ENCODE measurements at regions not wholly inside any gene's neighbourhood (a gene's known extent, or its start where the extent isn't known, plus 50 kb on each side); places are given as distances from the start of the nearest gene placed in this dataset.

DNA sequence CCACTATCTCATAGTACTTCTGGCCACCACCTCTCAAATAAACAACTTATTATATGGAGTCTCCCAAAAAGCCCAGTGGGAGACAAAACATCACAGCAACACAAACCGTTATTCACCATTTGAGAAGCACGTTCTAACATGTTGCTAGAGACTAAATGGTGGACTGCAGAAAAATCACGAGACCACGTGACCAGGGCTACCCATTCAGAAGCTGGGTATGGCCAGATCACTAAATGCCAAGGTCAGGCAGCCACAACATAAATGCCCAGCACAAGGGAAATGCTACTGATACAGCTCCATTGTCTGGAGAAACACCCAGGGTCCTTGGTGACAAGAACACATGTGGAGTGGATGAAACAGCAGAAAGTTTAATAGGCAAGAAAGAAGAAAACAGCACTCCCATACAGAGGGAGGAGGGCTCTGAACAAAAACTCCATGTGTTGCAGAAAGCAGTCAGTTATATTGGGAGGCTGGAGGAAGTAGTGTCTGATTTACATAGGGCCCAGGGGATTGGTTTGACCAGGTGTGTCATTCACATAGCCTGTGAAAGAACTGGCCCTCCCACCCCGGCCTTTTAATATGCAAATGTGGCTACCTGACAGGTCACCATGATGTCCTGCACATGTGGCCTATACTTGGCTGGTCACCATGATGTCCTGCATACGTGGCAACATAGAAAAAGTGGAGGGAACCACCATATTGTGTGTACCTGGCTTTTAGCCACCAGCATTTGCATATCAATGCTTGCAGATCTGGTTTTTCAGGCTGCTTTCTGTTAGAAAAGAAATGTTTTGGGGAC lies 97.2 kb downstream of the TRIM36 start:
- DNase-seq, result no peak

DNA sequence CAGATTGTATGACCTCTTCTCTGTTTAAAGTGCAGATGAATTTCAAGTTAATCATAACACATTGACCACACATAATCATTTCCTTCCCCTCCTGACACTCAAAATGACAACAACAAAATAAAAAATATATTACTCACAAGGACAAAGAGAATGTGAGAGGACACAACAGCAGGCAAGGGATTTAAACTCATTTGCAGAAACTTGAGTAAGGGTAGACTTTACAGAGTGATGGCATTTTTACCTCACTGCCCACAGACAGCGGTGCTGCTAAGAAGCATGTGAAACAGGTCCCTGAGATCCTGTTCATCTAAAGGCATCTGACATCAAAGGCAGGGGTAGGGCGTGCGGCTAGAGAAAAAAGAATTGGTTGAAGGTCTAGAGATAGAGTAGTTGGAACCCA lies 99.0 kb downstream of the TRIM36 start:
- DNase-seq, result no peak

DNA sequence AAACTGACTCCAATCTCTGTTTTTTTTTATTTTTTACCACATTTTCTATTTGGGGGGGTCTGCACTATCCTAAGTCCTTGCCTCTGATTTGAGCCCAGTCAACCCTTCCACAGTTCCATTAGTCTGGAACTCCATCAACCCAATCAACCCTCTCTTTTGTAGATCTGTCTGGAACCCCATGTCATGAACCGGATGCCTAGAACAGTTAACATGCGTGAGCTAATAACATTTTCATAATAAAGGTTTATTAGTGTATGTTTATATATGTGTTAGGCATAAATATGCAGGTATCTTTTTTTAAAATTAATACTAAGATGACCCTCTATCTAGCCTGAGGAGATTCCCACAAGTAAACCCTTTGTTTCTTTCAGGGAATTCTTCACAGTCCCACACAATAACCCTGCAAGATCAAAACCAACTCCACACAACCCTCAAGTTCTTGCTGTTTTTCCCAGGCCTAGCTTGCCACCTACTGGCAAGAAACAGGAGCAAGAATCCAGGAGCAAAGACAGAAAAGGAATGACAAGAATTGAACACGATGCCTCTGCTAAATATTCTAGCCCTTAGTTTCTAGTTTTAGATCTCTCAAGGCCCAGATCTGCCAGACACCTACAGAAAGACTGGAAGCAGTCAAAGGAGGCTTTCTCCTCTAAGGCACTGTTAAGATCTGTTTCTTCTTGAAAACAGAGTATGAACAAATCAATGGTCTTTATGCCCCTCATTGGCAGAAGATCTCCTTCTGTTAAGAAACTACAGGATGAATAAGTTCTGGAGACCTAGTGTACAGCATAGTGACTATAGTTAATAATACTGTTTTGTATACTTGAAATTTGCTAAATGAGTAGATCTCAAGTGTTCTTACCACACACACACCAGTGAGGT lies 100.4 kb downstream of the TRIM36 start:
- DNase-seq, result peak; percentile 1

DNA sequence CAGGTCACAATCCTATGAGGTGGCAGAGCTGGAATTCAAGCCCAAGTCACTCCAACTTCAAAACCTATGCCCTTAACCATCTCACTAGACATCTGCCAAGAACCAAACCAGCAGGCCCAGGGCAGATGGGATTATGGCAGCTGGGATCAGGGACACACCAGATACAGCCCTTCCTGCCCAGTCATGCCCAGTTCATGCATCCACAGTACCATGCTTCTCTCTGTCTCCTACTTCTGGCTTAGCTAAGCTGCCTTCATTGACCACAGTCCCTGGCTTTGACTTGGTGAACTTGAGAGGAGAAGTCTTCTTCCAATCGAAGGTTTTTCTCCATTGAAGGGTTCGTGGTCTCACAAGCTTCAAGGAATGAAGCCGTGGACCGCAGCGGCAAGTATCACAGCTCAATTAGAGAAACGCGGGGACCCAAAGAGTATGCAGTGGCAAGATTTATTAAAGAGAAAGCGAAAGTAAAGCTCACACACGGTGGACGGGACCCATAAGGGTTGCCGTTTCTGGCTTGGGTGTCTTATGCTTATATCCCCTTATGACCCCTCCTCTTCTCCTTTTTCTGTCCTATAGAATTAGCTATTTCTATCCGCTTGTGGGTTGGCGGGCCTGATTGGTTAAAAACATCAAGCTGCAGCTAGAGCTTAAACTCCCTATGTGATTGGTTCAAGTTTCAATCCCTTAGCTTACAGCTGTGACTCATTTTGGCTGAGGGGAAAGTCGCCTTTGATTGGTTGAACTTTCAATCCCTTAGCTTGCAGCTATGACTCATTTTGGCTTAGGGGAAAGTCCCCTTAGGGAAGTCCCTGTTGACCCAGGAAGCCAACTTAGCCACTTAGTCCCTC lies 101.2 kb downstream of the TRIM36 start:
- no peak for DNase-seq

DNA sequence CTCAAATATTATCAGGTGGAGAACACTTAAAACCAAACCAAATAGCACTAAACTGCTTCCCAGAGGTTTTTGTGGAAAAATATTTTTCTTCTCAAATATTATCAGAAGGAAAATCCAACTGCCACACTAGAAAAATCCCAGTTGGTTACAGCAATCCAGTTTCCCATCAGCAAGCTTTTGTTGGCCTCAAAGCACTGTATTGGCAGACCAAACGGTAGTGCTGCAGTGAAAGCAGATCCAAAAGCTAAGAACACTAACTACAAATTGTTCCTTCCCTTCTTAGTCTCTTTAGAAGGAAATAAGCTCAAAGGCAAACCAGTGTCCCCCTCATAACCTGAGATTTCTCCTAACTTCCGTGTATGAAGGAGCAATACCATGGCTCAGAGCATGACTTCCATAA lies 105.3 kb downstream of the TRIM36 start:
- DNase-seq, result no peak

DNA sequence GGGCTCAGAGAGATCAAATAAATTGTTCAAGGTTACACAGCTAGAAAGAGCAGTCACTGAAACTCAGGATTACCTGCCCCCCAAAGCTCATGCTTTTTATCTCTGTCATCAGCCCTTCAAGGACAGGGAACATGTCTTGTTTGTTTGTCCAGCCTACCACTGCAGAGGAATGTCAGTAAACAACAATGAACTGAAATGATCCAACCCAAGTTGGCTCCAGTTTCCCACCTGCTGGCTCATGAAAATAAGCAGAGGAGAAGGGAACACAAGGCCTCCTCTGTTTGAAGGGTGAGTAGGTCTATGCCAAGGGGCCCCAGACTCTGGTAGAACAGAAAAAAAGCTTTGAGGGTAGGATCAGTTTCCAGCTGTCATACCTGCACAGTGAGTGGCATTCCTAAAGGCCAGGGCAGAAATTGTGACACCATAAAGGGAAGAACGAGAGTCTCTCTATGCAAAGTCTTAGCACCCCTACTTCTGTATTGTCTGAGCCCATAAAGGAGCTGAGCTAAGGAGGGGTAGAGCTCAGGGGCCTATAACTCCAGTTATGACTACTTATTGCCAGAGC lies 115.2 kb downstream of the TRIM36 start:
- DNase-seq, result no peak

DNA sequence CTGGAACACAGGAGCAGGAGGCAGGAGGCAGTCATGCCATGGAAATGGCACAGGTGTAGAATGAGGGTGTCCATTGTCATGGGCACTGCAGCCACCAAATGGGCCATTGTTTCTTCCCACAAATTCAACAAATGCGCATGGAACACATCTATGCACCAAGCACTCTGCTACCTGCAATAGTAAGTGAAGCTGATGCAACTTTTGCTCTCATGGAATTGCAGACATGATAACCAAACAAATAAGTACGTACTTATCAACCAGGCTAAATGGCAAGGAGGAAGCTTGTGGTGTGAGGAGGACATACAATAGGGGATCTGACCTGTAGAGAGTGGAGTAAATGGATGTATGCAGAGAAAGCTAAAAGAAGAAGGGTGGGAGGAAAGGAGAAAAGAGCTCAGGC lies 116.8 kb downstream of the TRIM36 start:
- DNase-seq, result no peak

DNA sequence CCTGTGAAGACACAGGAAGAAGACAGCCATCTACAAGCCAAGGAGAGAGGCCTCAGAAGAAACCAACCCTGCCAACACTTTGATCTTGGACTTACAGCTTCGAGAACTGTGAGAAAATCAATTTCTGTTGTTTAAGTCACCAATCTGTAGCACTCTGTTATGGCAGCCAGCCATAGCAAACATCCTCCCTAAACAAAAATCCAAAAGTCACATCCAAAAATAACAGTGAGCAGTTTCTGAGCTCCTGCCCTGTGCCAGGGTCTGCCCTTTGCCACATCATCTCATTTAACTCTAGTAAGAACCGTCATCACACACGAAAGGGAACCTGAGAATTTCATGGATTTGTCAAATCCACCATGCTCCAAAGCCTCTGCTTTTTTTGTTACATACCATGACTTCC lies 118.8 kb downstream of the TRIM36 start:
- no peak for DNase-seq

DNA sequence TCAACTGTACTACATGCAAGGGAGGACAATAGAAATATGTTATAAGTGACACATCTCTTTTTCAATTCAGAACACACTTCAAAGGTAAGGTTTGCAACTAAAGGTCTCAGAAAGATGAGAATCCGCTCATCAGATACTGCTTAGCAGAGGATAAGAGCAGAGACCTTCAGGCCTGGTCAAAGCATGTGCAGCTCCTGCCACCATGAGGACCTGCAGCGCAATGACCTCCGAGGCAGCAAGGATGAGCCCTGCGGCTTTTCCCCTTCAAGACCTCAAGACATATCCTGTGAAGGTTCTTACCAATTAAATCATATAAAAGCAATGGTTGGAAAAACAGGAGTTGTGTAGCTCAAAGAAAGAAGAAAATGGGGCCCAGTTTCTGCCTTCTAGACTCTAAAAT lies 135.8 kb downstream of the TRIM36 start:
- DNase-seq, result no peak

DNA sequence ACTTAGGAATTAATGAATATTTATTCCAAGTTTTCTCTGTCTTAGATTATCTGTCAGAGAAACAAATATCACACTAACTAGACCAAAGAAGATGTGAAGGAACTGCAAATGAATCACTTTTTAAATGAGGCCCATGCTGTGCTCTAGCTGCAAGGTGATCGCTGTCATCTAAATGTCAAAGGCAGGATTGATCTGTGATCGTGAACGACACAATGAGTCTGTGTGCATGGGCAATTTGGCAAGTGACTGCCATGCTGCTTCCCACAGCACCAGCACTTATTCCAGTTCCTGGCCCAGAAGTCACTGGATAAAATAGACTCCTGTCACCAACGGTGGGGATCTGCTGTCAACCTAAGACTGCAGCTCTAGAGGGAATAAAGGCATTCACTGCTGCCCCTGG lies 141.2 kb downstream of the TRIM36 start:
- DNase-seq, result no peak

DNA sequence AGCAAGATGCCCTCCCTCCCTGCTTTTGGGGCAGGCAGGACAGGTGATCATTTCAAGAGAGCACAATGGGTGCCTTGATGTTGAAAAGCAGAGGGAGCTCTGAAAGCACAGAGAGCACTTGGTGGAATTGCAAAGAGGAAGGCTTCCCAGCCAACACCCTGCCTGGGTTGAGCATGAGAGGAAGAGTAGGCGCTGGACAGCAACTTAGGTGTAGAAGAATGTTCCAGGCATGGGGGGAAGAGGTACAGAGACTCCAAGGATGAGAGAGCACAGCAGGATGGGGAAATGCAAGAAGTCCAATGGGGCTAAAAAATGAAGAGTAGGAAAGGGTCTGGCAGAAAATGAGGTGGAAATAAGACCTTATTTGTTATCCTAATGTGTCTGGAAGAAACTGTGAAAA lies 144.8 kb downstream of the TRIM36 start:
- DNase-seq, result no peak

DNA sequence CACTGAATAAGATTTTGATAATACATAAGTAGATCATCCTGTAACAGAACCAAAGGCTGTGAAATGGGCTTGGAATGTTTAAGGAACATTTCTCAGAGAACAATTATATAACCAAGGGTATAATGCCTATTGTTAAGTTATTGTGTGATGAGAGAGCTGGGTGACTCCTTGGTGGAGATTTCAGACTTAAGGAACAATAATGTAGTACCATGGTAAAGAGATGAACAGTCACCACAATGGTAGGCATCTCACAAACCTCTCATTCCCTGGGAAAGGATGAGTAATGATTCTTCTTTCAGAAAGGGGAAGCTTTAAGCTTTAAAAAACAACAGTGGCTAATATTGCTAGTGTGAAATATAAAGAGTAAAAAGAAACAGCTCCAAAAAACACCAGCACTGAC lies 147.4 kb downstream of the TRIM36 start:
- no peak for DNase-seq

DNA sequence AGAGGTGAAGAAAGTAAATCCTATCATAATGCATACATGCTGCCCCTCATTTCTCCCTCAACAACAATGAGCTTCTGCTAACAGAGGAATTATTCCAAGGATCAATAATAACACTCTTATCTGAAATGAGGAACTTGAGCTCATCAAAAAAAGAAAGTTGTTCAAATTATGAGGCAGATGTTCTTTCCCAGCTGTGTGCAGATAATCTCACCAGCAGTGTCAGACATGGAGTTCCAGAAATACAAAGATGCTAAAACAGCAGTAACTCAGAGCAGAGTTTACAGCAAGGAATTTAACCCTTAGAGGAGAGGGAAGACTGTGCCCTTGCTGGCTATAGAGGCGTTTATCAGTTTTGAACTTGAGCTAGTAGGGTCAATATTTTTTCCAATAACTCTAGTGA lies 153.1 kb downstream of the TRIM36 start:
- no peak for DNase-seq

DNA sequence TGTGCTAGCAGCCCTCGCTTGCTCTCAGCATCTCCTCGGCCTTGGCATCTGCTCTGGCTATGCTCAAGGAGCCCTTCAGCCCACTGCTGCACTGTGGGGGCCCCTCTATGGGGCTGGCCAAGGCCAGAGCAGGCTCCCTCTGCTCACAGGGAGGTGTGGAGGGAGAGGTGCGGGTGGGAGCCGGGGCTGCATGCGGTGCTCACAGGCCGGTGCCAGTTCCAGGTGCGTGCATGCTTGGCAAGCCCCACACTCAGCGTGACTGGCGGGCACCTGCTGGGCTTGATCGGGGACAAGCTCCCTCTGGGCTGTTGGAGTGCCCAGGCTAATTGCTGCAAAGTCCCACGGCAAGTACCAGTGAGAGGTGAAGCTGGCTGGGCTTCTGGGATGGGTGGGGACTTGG lies 170.5 kb downstream of the TRIM36 start:
- no peak for DNase-seq

DNA sequence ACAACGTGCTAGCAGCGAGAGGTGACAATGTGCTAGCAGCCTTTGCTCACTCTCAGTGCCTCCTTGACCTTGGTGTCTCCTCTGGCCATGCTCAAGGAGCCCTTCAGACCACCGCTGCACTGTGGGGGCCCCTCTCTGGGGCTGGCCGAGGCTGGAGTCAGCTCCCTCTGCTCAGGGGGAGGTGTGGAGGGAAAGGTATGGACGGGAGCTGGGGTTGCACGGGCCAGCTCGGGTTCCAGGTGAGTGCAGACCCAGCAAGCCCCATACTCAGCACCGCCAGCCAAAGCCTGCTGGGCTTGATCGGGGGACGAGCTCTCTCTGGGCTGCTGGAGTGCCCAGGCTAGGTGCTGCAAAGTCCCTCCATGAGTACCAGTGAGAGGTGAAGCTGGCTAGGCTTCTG lies 180.2 kb downstream of the TRIM36 start:
- DNase-seq, result no peak

DNA sequence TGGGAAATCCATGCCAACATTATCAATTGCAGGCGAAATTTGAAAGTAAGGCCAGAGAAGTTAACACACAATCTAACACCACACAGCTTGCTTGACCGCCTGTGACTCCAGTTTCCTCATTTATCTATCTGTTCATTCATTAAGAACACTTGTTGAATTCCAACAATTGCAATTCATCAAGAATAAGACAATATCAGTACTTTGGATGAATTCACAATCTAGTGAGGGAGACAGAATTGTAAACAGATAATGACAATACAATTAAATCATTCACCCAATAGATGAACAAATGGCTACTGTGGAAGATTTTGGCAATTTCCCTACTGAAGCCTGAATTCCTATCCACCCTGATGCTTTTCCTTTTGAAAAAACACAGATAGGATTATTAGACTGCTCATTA lies 181.6 kb downstream of the TRIM36 start:
- DNase-seq, result no peak

DNA sequence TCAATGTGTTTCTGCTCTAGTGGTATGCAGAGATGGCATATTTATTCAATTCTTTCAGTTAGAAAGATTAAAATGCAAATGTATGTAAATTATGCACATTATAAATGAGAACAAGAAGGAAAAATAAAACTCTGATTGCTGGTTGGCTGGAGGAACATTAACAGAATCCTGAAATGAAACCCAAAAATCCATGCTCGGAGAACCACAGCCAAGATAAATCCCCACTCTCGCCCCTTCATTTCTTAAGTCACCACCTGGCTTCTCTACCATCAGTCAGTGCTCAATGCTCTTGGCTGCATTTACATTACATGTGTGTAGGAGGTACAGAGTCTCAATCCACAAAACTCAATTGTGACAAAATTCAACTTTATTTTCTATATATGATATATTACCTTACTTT lies 184.9 kb downstream of the TRIM36 start:
- DNase-seq, result no peak

DNA sequence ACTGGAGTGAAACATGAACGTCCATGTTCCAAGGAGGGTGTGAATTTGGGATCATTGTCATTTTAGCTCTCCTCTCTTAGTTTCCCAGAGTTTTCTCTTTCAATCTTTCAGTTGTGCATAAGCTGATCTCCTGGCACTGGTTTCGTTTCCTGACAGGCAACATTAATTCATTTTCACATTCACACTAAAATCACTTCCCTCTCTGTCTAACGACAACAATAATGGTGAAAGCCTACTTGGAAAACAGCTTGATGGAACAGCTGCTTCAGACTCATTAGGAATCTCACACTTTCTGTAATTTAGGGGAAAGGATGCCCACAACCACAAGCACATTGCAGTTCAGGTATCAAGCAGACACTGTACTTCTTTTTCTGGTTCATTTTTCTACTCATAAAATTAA lies 188.6 kb downstream of the TRIM36 start:
- DNase-seq, result no peak

DNA sequence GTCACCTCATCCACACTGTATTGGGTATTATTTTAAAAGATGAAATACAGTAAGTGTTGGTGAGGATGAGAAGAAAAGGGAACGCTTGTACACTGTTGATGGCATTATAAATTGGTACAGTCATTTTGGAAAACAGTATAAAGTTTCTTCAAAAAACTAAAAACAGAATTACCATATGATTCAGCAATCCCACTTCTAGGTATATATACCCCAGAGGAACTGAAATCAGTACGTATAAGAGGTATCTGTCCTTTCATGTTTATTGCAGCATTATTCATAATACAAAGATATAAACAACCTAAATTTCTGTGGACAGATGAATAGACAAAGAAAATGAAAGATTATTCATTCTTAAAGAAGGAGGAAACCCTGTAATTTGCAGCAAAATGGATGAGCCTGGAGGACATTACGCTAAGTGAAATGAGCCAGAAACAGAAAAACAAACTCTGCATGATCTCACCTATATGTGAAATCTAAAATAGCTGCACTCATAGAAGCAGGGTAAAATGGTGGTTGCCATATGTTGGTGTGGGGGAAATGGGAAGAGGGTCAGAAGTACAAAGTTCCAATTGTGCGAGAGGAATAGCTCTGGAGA lies 191.6 kb downstream of the TRIM36 start:
- DNase-seq, result no peak

DNA sequence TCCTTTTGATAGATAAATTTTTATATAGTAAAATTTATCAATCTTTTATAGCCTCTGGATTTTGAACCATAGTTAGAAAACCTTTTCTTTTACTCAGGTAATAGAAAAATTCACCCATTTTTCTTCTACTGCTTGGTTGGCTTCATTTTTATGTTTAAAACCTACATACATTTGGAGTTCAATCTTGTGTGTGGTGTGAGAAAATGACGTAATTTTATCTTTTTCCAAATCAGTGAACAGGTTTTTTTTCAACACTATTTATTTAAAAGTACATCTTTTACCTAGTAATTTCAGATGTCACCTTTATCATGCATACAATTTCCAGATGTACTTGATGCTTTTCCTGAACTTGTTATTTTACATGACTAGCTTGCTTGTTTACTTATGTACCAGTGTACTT lies 200.2 kb downstream of the TRIM36 start:
- no peak for DNase-seq

DNA sequence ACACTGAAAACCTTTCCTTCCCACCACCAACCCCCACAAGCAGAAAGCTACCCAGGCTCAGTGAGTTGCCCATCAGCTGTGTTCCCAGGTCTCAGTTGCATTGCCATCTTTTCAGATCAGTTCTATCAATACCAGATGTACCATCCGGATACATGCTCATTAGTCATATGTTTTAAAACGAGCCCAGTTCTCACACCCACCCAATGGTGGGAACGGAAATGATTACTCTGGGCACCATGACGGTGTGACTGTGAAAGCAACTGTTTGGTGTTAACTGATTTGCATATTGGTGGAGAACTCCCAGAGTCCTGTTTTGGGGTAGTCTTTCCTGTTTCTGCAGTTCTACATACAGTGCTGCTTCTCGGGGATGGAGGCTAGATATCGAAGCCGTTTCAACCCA lies 212.3 kb downstream of the TRIM36 start:
- DNase-seq, result no peak

DNA sequence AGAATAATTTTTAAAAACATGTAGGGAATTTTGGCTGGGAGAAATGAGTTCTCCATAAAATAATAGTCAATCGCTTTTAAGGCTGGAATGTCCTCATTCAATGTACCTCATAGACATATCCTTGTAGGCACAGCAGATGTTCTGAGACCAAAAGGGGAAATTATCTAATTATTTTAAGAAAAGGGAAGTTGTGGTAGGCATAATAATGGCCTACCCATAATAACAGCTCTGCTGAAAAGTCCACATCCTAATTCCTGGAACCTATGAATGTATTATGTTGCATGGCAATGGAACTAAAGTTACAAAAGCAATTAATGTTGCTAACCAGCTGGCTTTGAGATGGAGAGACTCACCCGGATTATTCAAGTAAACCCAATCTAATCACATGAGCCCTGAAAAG lies 216.1 kb downstream of the TRIM36 start:
- no peak for DNase-seq

DNA sequence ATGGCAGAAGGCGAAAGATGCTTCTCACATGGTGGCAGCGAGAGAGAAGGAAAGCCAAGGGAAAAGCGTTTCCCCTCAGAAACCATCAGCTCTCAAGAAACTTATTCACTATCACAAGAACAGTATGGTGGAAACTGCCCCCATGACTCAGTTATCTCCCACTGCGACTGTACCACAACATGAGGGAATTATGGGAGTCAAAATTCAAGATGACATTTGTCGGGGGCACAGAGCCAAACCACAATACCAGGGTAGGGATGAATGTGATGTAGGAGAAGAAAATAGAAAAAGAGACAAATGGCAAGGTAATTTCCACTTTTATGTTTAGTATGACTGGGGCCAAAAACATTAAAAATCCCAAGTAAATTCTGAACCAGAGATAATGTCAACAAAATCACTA lies 216.8 kb downstream of the TRIM36 start:
- DNase-seq, result no peak

All from NCI-H524 treated with DMSO at 0.1 percent for 48 hours (cell line).